Fibroblast of villous mesenchyme (primary cell): ENCODE measurements at regions not wholly inside any gene's neighbourhood (a gene's known extent, or its start where the extent isn't known, plus 50 kb on each side); places are given as distances from the start of the nearest gene placed in this dataset.
"Not testable (repeated sequence)": the region's sequence is repeated elsewhere in the genome, so short reads cannot be mapped to it uniquely, and the experiment has no call there.

ENCODE experiments used
- DNase-seq: peaks from one replicate; pipeline ENCODE4 v3.0.0-alpha.2; 2010; ENCODE audit warnings: low read depth
- H3K4me3 ChIP-seq: 2 replicates; pipeline ENCODE4 v1.5.1; 2011; ENCODE audit warnings: low read depth, mild to moderate bottlenecking, low read length
- CTCF ChIP-seq: IDR thresholded peaks from 2 replicates; pipeline ENCODE4 v1.5.1; 2012; ENCODE audit warnings: low read depth, mild to moderate bottlenecking, low read length; ENCODE audit not compliant: insufficient read depth

GRCh38 chr20:55439070-55439469, 566.2 kb downstream of the CBLN4 start:
- no peak overlapping the region for H3K4me3 ChIP-seq
- DNase-seq = no peak
- no peak for TF ChIP-seq CTCF

- no peak for TF ChIP-seq CTCF
- no peak overlapping the region for H3K4me3 ChIP-seq
- no peak for DNase-seq
These were observed 567.4 kb downstream of the CBLN4 start for GRCh38 chr20:55437798-55438415.

- no peak overlapping the region for H3K4me3 ChIP-seq
- no peak for DNase-seq
- no peak for TF ChIP-seq CTCF
These were observed 580.4 kb downstream of the CBLN4 start for GRCh38 chr20:55424968-55425367.

- no peak for TF ChIP-seq CTCF
- H3K4me3 ChIP-seq = no peak overlapping the region
- DNase-seq = no peak
These were observed 580.8 kb downstream of the CBLN4 start for GRCh38 chr20:55424476-55424875.

- no peak for TF ChIP-seq CTCF
- H3K4me3 ChIP-seq = no peak overlapping the region
- DNase-seq = peak; percentile 1
These were observed 587.5 kb downstream of the CBLN4 start for GRCh38 chr20:55417836-55418235.

GRCh38 chr20:55415567-55416142, 589.7 kb downstream of the CBLN4 start:
- peak; percentile 3 for DNase-seq
- no peak overlapping the region for H3K4me3 ChIP-seq
- no peak for TF ChIP-seq CTCF

GRCh38 chr20:55412508-55412907, 592.8 kb downstream of the CBLN4 start:
- DNase-seq, H3K4me3 ChIP-seq: not testable (repeated sequence)
